ENCODE measurements at regions not wholly inside any gene's neighbourhood (a gene's known extent, or its start where the extent isn't known, plus 50 kb on each side); places are given as distances from the start of the nearest gene placed in this dataset.

- no peak overlapping the region for H3K27ac ChIP-seq (ENCODE audit: low read depth, low read length)
Measured at GRCh38 chr4:14729282-14730000, 272.8 kb upstream of the CPEB2 start.

DNA sequence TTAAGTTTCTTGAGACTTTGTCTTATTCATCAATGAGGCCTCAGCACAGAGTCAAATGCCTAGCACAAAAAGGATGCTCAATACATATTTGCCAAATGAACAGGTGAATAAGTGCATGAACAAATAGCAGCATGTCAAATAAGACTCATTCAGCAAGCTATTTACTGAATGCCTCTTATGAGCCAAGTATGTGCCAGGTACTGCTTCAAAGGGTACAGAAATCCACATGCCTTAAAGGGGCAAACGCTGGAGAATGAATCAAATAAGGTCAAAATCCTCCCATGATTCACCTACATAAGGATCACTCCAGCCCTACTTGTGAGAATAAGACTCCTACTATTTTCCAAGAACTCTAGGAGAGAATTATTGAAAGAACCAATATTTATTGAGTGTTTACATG is 260.2 kb upstream of the CPEB2 start:
- H3K27ac ChIP-seq (ENCODE audit: low read depth, low read length): no peak overlapping the region
- 79 to 84% (median 79%) methylated on average over 1 of the region's 1 CpG for WGBS, 3 donors

DNA sequence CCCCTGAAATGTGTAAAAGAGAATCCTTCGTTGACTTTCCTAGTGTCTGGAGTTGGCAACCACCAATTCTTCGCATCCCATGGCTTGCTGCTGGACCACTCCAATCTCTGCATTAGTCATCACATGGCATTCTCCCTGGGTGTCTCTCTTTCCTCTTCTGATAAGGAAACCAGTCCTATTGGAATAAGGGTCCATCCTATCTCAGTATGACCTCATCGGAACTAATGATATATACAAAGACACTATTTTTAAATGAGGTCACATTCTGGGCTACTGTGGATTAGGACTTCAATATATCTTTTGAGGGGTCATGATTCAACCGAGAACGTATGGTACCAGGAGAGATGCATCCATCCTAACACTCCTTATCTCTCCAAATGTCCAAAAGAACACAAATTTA is 259.1 kb upstream of the CPEB2 start:
- WGBS, 3 donors: 84 to 88% (median 86%) methylated on average over 5 of the region's 5 CpGs
- no peak overlapping the region for H3K27ac ChIP-seq (ENCODE audit: low read depth, low read length)

GRCh38 chr4:14743601-14744000 is 258.7 kb upstream of the CPEB2 start:
- WGBS, 3 donors: 80 to 92% (median 84%) methylated on average over 5 of the region's 5 CpGs
- no peak overlapping the region for H3K27ac ChIP-seq (ENCODE audit: low read depth, low read length)

DNA sequence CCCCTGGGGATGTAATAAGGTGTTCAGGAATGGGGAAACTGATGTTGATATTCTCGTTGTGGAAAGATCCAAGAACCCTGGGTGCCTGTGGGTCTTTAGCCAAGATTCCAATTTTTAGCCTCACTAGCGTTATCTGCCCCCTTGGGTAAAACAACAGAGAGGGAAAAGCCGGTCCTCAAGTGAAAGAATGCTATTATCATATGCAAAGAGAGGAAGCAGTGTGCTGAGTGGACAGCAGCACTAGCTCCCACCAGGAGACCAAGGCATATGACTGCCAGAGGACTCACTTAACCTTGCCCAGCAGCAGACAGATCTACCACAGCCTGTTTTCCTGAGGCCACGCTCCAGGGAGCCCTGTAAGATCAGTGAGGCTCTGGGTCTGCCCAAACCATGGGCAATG is 257.9 kb upstream of the CPEB2 start:
- H3K27ac ChIP-seq (ENCODE audit: low read depth, low read length): no peak overlapping the region
- WGBS, 3 donors: 66 to 73% (median 68%) methylated on average over 4 of the region's 4 CpGs

DNA sequence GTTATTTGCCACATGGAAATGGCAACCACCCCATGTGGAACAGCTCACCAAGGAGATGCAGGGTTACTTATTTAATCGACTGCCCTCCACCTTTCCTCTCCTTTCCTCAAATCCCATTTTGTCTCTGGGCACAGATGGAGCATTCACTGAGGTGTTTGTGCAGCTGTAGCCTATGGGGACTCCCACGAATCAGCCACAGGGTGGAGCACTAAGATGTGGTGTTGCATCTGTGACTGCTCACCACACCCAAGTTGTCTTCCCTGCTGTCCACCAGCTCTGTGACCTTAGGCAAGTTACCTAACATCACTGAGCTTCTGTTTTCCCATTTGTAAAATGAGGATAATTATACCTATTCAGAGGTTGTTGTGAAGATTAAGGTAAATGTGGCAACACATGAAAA is 252.4 kb upstream of the CPEB2 start:
- WGBS, 3 donors: 38 to 58% (median 50%) methylated on average over 2 of the region's 2 CpGs
- H3K27ac ChIP-seq (ENCODE audit: low read depth, low read length): no peak overlapping the region

- no peak overlapping the region for H3K27ac ChIP-seq (ENCODE audit: low read depth, low read length)
- 81 to 87% (median 81%) methylated on average over 6 of the region's 6 CpGs for WGBS, 3 donors
Measured at GRCh38 chr4:14752341-14753046, 249.8 kb upstream of the CPEB2 start.

DNA sequence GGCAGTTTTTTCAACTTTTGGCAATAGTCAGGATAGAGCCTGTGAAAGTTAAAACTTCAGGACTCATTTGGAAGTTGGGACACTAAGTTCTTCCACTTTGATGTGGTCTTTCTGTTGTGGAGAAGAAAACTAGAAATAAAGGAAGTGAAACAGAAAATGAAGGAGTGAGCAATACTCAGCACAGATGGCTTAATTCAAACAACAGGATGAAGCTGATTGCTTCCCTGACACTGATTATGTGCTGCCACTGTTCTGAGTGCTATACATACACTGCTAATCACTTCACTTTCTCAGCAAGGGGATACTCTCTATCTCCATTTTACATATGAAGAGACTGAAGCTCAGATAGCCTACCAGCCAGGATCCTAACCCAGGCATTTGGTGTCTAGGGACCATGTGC is 235.1 kb upstream of the CPEB2 start:
- no peak overlapping the region for H3K27ac ChIP-seq (ENCODE audit: low read depth, low read length)

DNA sequence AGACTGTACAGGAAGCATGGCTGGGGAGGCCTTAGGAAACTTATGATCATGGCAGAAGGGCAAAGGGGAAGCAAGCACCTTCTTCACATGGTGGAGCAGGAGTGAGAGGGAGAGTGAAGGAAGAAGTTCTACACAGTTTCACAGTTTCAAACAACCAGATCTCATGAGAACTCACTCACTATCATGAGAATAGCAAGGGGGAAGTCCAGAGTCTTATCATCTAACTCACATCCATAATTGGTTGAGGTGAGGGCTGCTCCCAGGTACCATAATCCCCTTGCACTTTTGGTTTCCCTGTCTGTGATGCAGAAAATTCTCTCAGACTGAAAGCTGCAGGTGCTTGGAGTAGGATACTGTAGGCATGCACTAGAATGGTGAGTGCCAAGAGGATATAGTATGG is 233.8 kb upstream of the CPEB2 start:
- no peak overlapping the region for H3K27ac ChIP-seq (ENCODE audit: low read depth, low read length)

GRCh38 chr4:14769993-14770392 is 232.3 kb upstream of the CPEB2 start:
- H3K27ac ChIP-seq (ENCODE audit: low read depth, low read length): no peak overlapping the region
- WGBS, 3 donors: 55 to 71% (median 63%) methylated on average over 1 of the region's 1 CpG

- H3K27ac ChIP-seq (ENCODE audit: low read depth, low read length): no peak overlapping the region
- WGBS, 3 donors: 54 to 82% (median 79%) methylated on average over 2 of the region's 2 CpGs
Measured at GRCh38 chr4:14771094-14771493, 231.2 kb upstream of the CPEB2 start.

- whole genome bisulfite sequencing, 3 donors: 61 to 80% (median 78%) methylated on average over 2 of the region's 2 CpGs
- no peak overlapping the region for H3K27ac ChIP-seq (ENCODE audit: low read depth, low read length)
Measured at GRCh38 chr4:14771504-14772175, 230.6 kb upstream of the CPEB2 start.

- 94 to 97% (median 97%) methylated on average over 2 of the region's 2 CpGs for WGBS, 3 donors
- H3K27ac ChIP-seq (ENCODE audit: low read depth, low read length): no peak overlapping the region
Measured at GRCh38 chr4:14772388-14772787, 229.9 kb upstream of the CPEB2 start.

DNA sequence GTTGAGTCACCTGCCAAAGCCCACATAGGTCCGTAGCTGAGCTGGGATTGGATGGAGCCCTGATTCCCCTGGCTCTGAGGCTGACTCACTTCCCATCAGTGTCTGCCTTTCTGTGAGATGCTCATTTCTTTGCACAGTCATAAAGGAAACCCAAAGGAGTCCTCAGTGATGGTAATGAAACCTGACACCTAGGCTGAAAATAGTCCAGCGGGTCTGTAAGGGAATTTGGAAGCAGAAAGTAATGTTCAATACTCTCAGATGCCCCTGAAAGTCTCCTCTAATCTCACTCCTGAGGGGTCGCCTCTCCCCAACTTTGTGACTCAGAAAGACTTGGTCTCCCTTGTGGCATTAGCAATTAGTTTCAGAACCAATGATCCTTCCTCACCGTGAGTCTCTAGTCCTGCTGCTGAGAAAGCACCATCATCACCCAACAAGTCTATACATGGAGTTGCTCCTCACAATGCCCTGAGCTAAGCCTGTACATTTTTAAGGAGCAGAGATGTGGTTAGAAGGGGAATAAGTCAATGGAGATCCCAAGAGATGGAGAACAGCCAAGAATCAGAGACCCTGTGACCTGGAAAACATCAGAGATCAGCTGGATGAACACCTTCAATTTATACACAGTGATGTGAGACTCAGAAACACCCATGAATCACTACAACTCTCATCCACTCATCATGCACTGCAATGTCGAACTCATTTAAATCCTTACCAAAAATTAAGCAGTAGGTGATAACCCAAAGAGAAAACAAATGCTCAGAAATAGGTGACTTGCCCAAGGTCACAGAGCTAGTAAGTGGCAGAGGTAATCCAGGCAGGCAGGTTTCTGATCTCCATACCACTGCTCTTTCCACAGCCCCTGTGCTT is 219.0 kb upstream of the CPEB2 start:
- WGBS, 3 donors: 58 to 85% (median 60%) methylated on average over 5 of the region's 5 CpGs
- H3K27ac ChIP-seq (ENCODE audit: low read depth, low read length): no peak overlapping the region

DNA sequence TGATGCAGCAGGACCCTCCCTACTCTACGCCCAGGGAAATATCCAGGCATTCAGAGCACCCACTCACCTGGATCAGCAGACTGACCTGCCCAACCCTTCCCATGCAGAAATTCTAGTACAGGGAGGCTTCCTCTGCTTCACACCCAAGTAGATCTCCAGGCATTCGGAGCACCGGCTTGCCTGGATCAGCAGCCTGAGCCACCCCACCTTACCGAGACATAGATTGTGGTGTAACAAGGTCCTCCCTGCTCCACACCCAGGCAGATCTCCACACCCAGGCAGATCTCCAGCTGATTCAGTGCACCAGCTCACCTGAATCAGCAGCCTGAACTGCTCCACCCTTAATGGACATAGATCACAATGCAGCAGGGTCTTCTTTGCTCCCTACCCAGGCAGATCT is 215.1 kb upstream of the CPEB2 start:
- WGBS, 3 donors: 70 to 73% (median 70%) methylated on average over 4 of the region's 4 CpGs
- H3K27ac ChIP-seq (ENCODE audit: low read depth, low read length): no peak overlapping the region

- H3K27ac ChIP-seq (ENCODE audit: low read depth, low read length): no peak overlapping the region
Measured at GRCh38 chr4:14787894-14788293, 214.4 kb upstream of the CPEB2 start.

GRCh38 chr4:14790494-14790893 is 211.8 kb upstream of the CPEB2 start:
- H3K27ac ChIP-seq (ENCODE audit: low read depth, low read length): no peak overlapping the region

DNA sequence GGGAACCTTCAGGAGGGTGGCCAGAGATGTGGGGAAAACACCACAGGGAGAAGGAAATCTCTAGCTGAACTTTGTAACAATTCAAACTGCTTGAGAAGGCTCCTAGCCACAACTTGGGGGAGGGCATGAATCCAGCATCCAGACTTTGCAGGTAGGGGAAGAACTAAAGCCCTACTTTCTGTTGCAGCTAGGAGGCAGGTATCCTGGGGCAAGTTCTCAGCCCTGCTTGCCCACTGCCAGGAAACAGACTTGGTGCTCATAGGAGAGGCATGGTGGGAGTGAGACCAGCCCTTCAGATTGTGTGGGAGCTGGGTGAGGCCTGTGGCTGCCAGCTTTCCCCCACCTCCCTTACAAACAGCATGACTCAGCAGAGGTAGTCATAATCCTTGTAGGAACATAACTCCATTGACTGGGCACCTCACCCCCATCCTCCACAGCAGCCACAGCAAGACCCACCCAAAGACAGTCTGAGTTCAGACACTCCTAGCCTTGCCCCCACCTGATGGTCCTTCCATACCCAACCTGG is 209.5 kb upstream of the CPEB2 start:
- H3K27ac ChIP-seq (ENCODE audit: low read depth, low read length): no peak overlapping the region

- WGBS, 3 donors: 90 to 94% (median 93%) methylated on average over 2 of the region's 2 CpGs
- H3K27ac ChIP-seq (ENCODE audit: low read depth, low read length): no peak overlapping the region
Measured at GRCh38 chr4:14800977-14801376, 201.3 kb upstream of the CPEB2 start.

Measured in adipose tissue (tissue), 3 donors.